Thyroid gland (tissue), 4 donors: ENCODE measurements at regions not wholly inside any gene's neighbourhood (a gene's known extent, or its start where the extent isn't known, plus 50 kb on each side); places are given as distances from the start of the nearest gene placed in this dataset.

Experiments
- POLR2A ChIP-seq, 2 donors: fragments of 450-650 bp; IDR thresholded peaks; one replicate each; pipeline ENCODE4 v1.6.1; 2017; ENCODE audit warnings: antibody characterized with exemption in 2 of 2, mild to moderate bottlenecking in 2 of 2, moderate library complexity in 1 of 2
- TF ChIP-seq, protein P1 (sequence below), 6 experiments: fragments of 200-600 bp in 3 of 6; fragments of 450-650 bp in 3 of 6; sonication (generic) in 3 of 6; IDR thresholded peaks; one replicate each; pipeline ENCODE4 v1.5.1; 2016 to 2019; ENCODE audit warnings: antibody characterized with exemption in 6 of 6, mild to moderate bottlenecking in 2 of 6, inconsistent platforms in 1 of 6, moderate library complexity in 1 of 6

GRCh38 chr12:24118668-24119067, 169.2 kb upstream of the SOX5 start:
- TF ChIP-seq, protein P1, sequence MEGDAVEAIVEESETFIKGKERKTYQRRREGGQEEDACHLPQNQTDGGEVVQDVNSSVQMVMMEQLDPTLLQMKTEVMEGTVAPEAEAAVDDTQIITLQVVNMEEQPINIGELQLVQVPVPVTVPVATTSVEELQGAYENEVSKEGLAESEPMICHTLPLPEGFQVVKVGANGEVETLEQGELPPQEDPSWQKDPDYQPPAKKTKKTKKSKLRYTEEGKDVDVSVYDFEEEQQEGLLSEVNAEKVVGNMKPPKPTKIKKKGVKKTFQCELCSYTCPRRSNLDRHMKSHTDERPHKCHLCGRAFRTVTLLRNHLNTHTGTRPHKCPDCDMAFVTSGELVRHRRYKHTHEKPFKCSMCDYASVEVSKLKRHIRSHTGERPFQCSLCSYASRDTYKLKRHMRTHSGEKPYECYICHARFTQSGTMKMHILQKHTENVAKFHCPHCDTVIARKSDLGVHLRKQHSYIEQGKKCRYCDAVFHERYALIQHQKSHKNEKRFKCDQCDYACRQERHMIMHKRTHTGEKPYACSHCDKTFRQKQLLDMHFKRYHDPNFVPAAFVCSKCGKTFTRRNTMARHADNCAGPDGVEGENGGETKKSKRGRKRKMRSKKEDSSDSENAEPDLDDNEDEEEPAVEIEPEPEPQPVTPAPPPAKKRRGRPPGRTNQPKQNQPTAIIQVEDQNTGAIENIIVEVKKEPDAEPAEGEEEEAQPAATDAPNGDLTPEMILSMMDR (IDR thresholded peaks at IDR 0.05) = no peak
- no peak for TF ChIP-seq POLR2A (IDR thresholded peaks at IDR 0.05)
